ENCODE measurements at regions not wholly inside any gene's neighbourhood (a gene's known extent, or its start where the extent isn't known, plus 50 kb on each side); places are given as distances from the start of the nearest gene placed in this dataset.

- TF ChIP-seq CTCF (IDR thresholded peaks at IDR 0.05) (no peak), ZFX (IDR thresholded peaks at IDR 0.05; ENCODE audit: borderline replicate concordance) (no peak)
These were observed 325.2 kb downstream of the PSAT1 start for GRCh38 chr9:78622126-78622525.

Measured in 22Rv1 (cell line).